ENCODE measurements at regions not wholly inside any gene's neighbourhood (a gene's known extent, or its start where the extent isn't known, plus 50 kb on each side); places are given as distances from the start of the nearest gene placed in this dataset.

- Histone ChIP-seq H3K4me1 (ENCODE audit: control insufficient read depth, insufficient read depth, low read length) (no peaks in the 10 kb centered on the region), H3K9me3 (ENCODE audit: control insufficient read depth, insufficient read depth, low read length) (no peaks in the 10 kb centered on the region), H3K36me3 (ENCODE audit: control insufficient read depth, insufficient read depth, low read length) (no peaks in the 10 kb centered on the region), H3K4me3 (ENCODE audit: low read length) (no peak overlapping the region), H3K27ac (ENCODE audit: low read length) (no peak overlapping the region), H3K27me3 (ENCODE audit: control insufficient read depth, insufficient read depth, low read length) (no peaks in the 10 kb centered on the region)
- no peak for DNase-seq (ENCODE audit: low read depth, low spot score)
- no CpG with 5 or more reads among the region's 4 CpGs for WGBS (ENCODE audit: insufficient coverage, insufficient read length)
Measured at GRCh38 chr4:32192991-32193390, 1472.8 kb downstream of the PCDH7 start.

GRCh38 chr4:32196950-32197688 is 1477.0 kb downstream of the PCDH7 start:
- DNase-seq (ENCODE audit: low read depth, low spot score): no peak
- 100% methylated on average over 1 of the region's 10 CpGs for WGBS (ENCODE audit: insufficient coverage, insufficient read length)
- Histone ChIP-seq H3K9me3 (ENCODE audit: control insufficient read depth, insufficient read depth, low read length) (no peaks in the 10 kb centered on the region), H3K27ac (ENCODE audit: low read length) (no peak overlapping the region), H3K27me3 (ENCODE audit: control insufficient read depth, insufficient read depth, low read length) (no peaks in the 10 kb centered on the region), H3K4me3 (ENCODE audit: low read length) (no peak overlapping the region), H3K4me1 (ENCODE audit: control insufficient read depth, insufficient read depth, low read length) (no peaks in the 10 kb centered on the region), H3K36me3 (ENCODE audit: control insufficient read depth, insufficient read depth, low read length) (no peaks in the 10 kb centered on the region)

GRCh38 chr4:32199639-32200038 is 1479.5 kb downstream of the PCDH7 start:
- DNase-seq (ENCODE audit: low read depth, low spot score): no peak
- Histone ChIP-seq H3K27me3 (ENCODE audit: control insufficient read depth, insufficient read depth, low read length) (no peaks in the 10 kb centered on the region), H3K4me3 (ENCODE audit: low read length) (no peak overlapping the region), H3K27ac (ENCODE audit: low read length) (no peak overlapping the region), H3K4me1 (ENCODE audit: control insufficient read depth, insufficient read depth, low read length) (no peaks in the 10 kb centered on the region), H3K9me3 (ENCODE audit: control insufficient read depth, insufficient read depth, low read length) (no peaks in the 10 kb centered on the region), H3K36me3 (ENCODE audit: control insufficient read depth, insufficient read depth, low read length) (no peaks in the 10 kb centered on the region)
- no CpG with 5 or more reads among the region's 8 CpGs for WGBS (ENCODE audit: insufficient coverage, insufficient read length)

GRCh38 chr4:32203340-32203739 is 1483.2 kb downstream of the PCDH7 start:
- Histone ChIP-seq H3K4me3 (ENCODE audit: low read length) (no peak overlapping the region), H3K27me3 (ENCODE audit: control insufficient read depth, insufficient read depth, low read length) (no peaks in the 10 kb centered on the region), H3K27ac (ENCODE audit: low read length) (no peak overlapping the region), H3K36me3 (ENCODE audit: control insufficient read depth, insufficient read depth, low read length) (no peaks in the 10 kb centered on the region), H3K4me1 (ENCODE audit: control insufficient read depth, insufficient read depth, low read length) (no peaks in the 10 kb centered on the region), H3K9me3 (ENCODE audit: control insufficient read depth, insufficient read depth, low read length) (no peaks in the 10 kb centered on the region; the same call in 1 of the 2 replicates)
- DNase-seq (ENCODE audit: low read depth, low spot score): no peak

GRCh38 chr4:32206756-32207155 is 1486.6 kb downstream of the PCDH7 start:
- Histone ChIP-seq H3K4me1 (ENCODE audit: control insufficient read depth, insufficient read depth, low read length) (no peaks in the 10 kb centered on the region), H3K27ac (ENCODE audit: low read length) (no peak overlapping the region), H3K4me3 (ENCODE audit: low read length) (no peak overlapping the region), H3K36me3 (ENCODE audit: control insufficient read depth, insufficient read depth, low read length) (no peaks in the 10 kb centered on the region), H3K9me3 (ENCODE audit: control insufficient read depth, insufficient read depth, low read length) (no peaks in the 10 kb centered on the region; the same call in 1 of the 2 replicates), H3K27me3 (ENCODE audit: control insufficient read depth, insufficient read depth, low read length) (no peaks in the 10 kb centered on the region)
- no peak for DNase-seq (ENCODE audit: low read depth, low spot score)
- WGBS (ENCODE audit: insufficient coverage, insufficient read length): no CpG with 5 or more reads among the region's 3 CpGs

- H3K4me3 ChIP-seq (ENCODE audit: low read length): no peak overlapping the region
- no peaks in the 10 kb centered on the region for H3K4me1 ChIP-seq (ENCODE audit: control insufficient read depth, insufficient read depth, low read length)
- H3K36me3 ChIP-seq (ENCODE audit: control insufficient read depth, insufficient read depth, low read length): no peaks in the 10 kb centered on the region
- H3K9me3 ChIP-seq (ENCODE audit: control insufficient read depth, insufficient read depth, low read length): no peaks in the 10 kb centered on the region; the same call in 1 of the 2 replicates
- no peaks in the 10 kb centered on the region for H3K27me3 ChIP-seq (ENCODE audit: control insufficient read depth, insufficient read depth, low read length)
- no peak overlapping the region for H3K27ac ChIP-seq (ENCODE audit: low read length)
- no peak for DNase-seq (ENCODE audit: low read depth, low spot score)
Measured at GRCh38 chr4:32207456-32207855, 1487.3 kb downstream of the PCDH7 start.

GRCh38 chr4:32215277-32215676 is 1495.1 kb downstream of the PCDH7 start:
- Histone ChIP-seq H3K27ac (ENCODE audit: low read length) (no peak overlapping the region), H3K36me3 (ENCODE audit: control insufficient read depth, insufficient read depth, low read length) (no peaks in the 10 kb centered on the region), H3K9me3 (ENCODE audit: control insufficient read depth, insufficient read depth, low read length) (no peaks in the 10 kb centered on the region), H3K4me1 (ENCODE audit: control insufficient read depth, insufficient read depth, low read length) (no peaks in the 10 kb centered on the region), H3K4me3 (ENCODE audit: low read length) (no peak overlapping the region), H3K27me3 (ENCODE audit: control insufficient read depth, insufficient read depth, low read length) (no peaks in the 10 kb centered on the region)
- WGBS (ENCODE audit: insufficient coverage, insufficient read length): no CpG with 5 or more reads among the region's 10 CpGs
- no peak for DNase-seq (ENCODE audit: low read depth, low spot score)

- no peak for DNase-seq (ENCODE audit: low read depth, low spot score)
- H3K4me3 ChIP-seq (ENCODE audit: low read length): no peak overlapping the region
- no peaks in the 10 kb centered on the region for H3K4me1 ChIP-seq (ENCODE audit: control insufficient read depth, insufficient read depth, low read length)
- no peaks in the 10 kb centered on the region for H3K27me3 ChIP-seq (ENCODE audit: control insufficient read depth, insufficient read depth, low read length)
- WGBS (ENCODE audit: insufficient coverage, insufficient read length): no CpG with 5 or more reads among the region's 9 CpGs
- H3K36me3 ChIP-seq (ENCODE audit: control insufficient read depth, insufficient read depth, low read length): no peaks in the 10 kb centered on the region
- H3K27ac ChIP-seq (ENCODE audit: low read length): no peak overlapping the region
- H3K9me3 ChIP-seq (ENCODE audit: control insufficient read depth, insufficient read depth, low read length): no peaks in the 10 kb centered on the region
Measured at GRCh38 chr4:32216502-32216901, 1496.3 kb downstream of the PCDH7 start.

- DNase-seq (ENCODE audit: low read depth, low spot score): no peak
- Histone ChIP-seq H3K27me3 (ENCODE audit: control insufficient read depth, insufficient read depth, low read length) (no peaks in the 10 kb centered on the region), H3K9me3 (ENCODE audit: control insufficient read depth, insufficient read depth, low read length) (no peaks in the 10 kb centered on the region), H3K27ac (ENCODE audit: low read length) (no peak overlapping the region), H3K36me3 (ENCODE audit: control insufficient read depth, insufficient read depth, low read length) (no peaks in the 10 kb centered on the region), H3K4me1 (ENCODE audit: control insufficient read depth, insufficient read depth, low read length) (no peaks in the 10 kb centered on the region), H3K4me3 (ENCODE audit: low read length) (no peak overlapping the region)
- WGBS (ENCODE audit: insufficient coverage, insufficient read length): no CpG with 5 or more reads among the region's 3 CpGs
Measured at GRCh38 chr4:32219306-32220075, 1499.3 kb downstream of the PCDH7 start.

GRCh38 chr4:32226204-32226603 is 1506.0 kb downstream of the PCDH7 start:
- Histone ChIP-seq H3K36me3 (ENCODE audit: control insufficient read depth, insufficient read depth, low read length) (no peaks in the 10 kb centered on the region), H3K9me3 (ENCODE audit: control insufficient read depth, insufficient read depth, low read length) (no peaks in the 10 kb centered on the region), H3K4me1 (ENCODE audit: control insufficient read depth, insufficient read depth, low read length) (no peaks in the 10 kb centered on the region), H3K27me3 (ENCODE audit: control insufficient read depth, insufficient read depth, low read length) (no peaks in the 10 kb centered on the region), H3K27ac (ENCODE audit: low read length) (no peak overlapping the region), H3K4me3 (ENCODE audit: low read length) (no peak overlapping the region)
- DNase-seq (ENCODE audit: low read depth, low spot score): no peak

- no peaks in the 10 kb centered on the region for H3K9me3 ChIP-seq (ENCODE audit: control insufficient read depth, insufficient read depth, low read length)
Measured at GRCh38 chr4:32226733-32227132, 1506.6 kb downstream of the PCDH7 start.

More at GRCh38 chr4:32226733-32227132, 1506.6 kb downstream of the PCDH7 start:
- Histone ChIP-seq H3K27ac (ENCODE audit: low read length) (no peak overlapping the region), H3K36me3 (ENCODE audit: control insufficient read depth, insufficient read depth, low read length) (no peaks in the 10 kb centered on the region), H3K27me3 (ENCODE audit: control insufficient read depth, insufficient read depth, low read length) (no peaks in the 10 kb centered on the region), H3K4me1 (ENCODE audit: control insufficient read depth, insufficient read depth, low read length) (no peaks in the 10 kb centered on the region), H3K4me3 (ENCODE audit: low read length) (no peak overlapping the region)
- WGBS (ENCODE audit: insufficient coverage, insufficient read length): no CpG with 5 or more reads among the region's 2 CpGs
- DNase-seq (ENCODE audit: low read depth, low spot score): no peak

All from iPS DF 6.9 (cell line).